ENCODE measurements at regions not wholly inside any gene's neighbourhood (a gene's known extent, or its start where the extent isn't known, plus 50 kb on each side); places are given as distances from the start of the nearest gene placed in this dataset.

- Histone ChIP-seq H3K9me3 (ENCODE audit: control insufficient read depth, insufficient read depth, low read length) (no peaks in the 10 kb centered on the region; the same call in 1 of the 2 replicates), H3K14ac (replicated peaks; ENCODE audit: low read depth, low read length) (peak overlapping the region; percentile 74), H2BK120ac (ENCODE audit: low read depth, low read length) (peak overlapping the region; percentile 82), H4K91ac (ENCODE audit: insufficient read depth, low read depth, low read length) (peak overlapping the region; percentile 63), H2BK5ac (ENCODE audit: low read depth, low read length, poor library complexity, severe bottlenecking) (peak overlapping the region; percentile 31), H3K23ac (ENCODE audit: low read depth, low read length) (no peak overlapping the region), H3K56ac (ENCODE audit: extremely low read depth, insufficient read depth, low read length) (no peak overlapping the region), H3K9me1 (ENCODE audit: insufficient read depth, low read length) (no peaks in the 10 kb centered on the region; the same call in 1 of the 2 replicates), H3K4ac (ENCODE audit: low read depth, low read length) (peak overlapping the region; percentile 74), H2AFZ (replicated peaks; ENCODE audit: low read length, poor library complexity) (peak overlapping the region; percentile 58), H4K20me1 (ENCODE audit: insufficient read depth, low read length) (no peaks in the 10 kb centered on the region), H3K79me1 (ENCODE audit: low read depth in 1 of 2, low read length in 2 of 2) (no peaks in the 10 kb centered on the region), H3K9ac (ENCODE audit: low read depth, low read length) (no peak overlapping the region), H3K4me2 (ENCODE audit: low read depth, low read length) (peak overlapping the region; percentile 28; the same call in 1 of the 2 replicates), H3K18ac (ENCODE audit: low read depth, low read length) (peak overlapping the region; percentile 80), H3K27ac (ENCODE audit: insufficient read depth, low read length) (no peak overlapping the region; the same call in 1 of the 2 replicates), H2BK15ac (ENCODE audit: low read depth, low read length) (peak overlapping the region; percentile 80), H3K4me3 (ENCODE audit: insufficient read depth, low read depth, low read length) (no peak overlapping the region), H4K5ac (ENCODE audit: low read depth, low read length) (peak overlapping the region; percentile 87), H2AK9ac (replicated peaks; ENCODE audit: low read depth, low read length, poor library complexity) (peak overlapping the region; percentile 31), H3K36me3 (ENCODE audit: control insufficient read depth, insufficient read depth, low read length) (no peaks in the 10 kb centered on the region), H2AK5ac (ENCODE audit: low read depth, low read length) (peak overlapping the region; percentile 59), H3K4me1 (ENCODE audit: control insufficient read depth, insufficient read depth, low read length) (peaks cover 6% of the 10 kb centered on the region), H2BK20ac (ENCODE audit: low read depth, low read length) (peak overlapping the region; percentile 85), H4K8ac (ENCODE audit: low read depth in 2 of 2, low read length in 2 of 2) (peak overlapping the region in 1 of 2 experiments; percentile 86; a peak in 2 of 4 replicates), H3K27me3 (ENCODE audit: control insufficient read depth, insufficient read depth, low read length) (no peaks in the 10 kb centered on the region; the same call in 1 of the 2 replicates)
- dilution Hi-C loops (cut with HindIII; ENCODE audit: low sequenced_read_pairs, unreplicated experiment) = no loop called here
- WGBS, 2 experiments (ENCODE audit: extremely low coverage in 2 of 2, insufficient read length in 1 of 2) = 7% methylated on average over 3 of the region's 4 CpGs; no CpG with 5 or more reads in 1 of the 2 experiments
- intact Hi-C loops (cut with micrococcal nuclease) = loop anchor here (5.0 kb wide), 1 partner anchor 240 kb away; no protein-coding TSS in a partner anchor
- no TSS peak for BruUV-seq (replicated peaks)
- POLR2A ChIA-PET (ENCODE audit: unreplicated experiment) = interaction anchor here (0.6 kb wide), 2 partner anchors 350 to 352 kb away, joined by 4 to 6 read pairs; no protein-coding TSS in a partner anchor
- DNase-seq (peak; percentile 87), ATAC-seq (ENCODE audit: low read depth) (peak; percentile 35; the same call in 1 of the 2 replicates)
- in situ Hi-C loops (cut with MboI; ENCODE audit: low sequenced_read_pairs) = no loop called here
- TF ChIP-seq CTCF (conservative IDR thresholded peaks at IDR 0.05; ENCODE audit: low read depth, low read length) (0 out of 2 replicates have a peak, but pooled peaks have one; percentile 4), BHLHE40 (IDR thresholded peaks at IDR 0.05; ENCODE audit: low read depth, low read length) (no peak), FOS (IDR thresholded peaks at IDR 0.05; ENCODE audit: low read depth, low read length) (peak; percentile 71)
- CTCF ChIA-PET = interaction anchor here (0.6 to 1.2 kb wide), 5 partner anchors 144 to 408 kb away, joined by 3 to 8 read pairs (median 4); no protein-coding TSS in a partner anchor
Observed at GRCh38 chr4:38322714-38323113, 341.3 kb upstream of the KLF3 start.

Data from IMR-90 (cell line).